ENCODE measurements at regions not wholly inside any gene's neighbourhood (a gene's known extent, or its start where the extent isn't known, plus 50 kb on each side); places are given as distances from the start of the nearest gene placed in this dataset.

GRCh38 chr22:49568751-49569285, 258.9 kb downstream of the BRD1 start:
- DNase-seq (ENCODE audit: low read depth in 3 of 3): no peak

GRCh38 chr22:49567899-49568750, 259.5 kb downstream of the BRD1 start:
- DNase-seq (ENCODE audit: low read depth in 3 of 3): no peak

- DNase-seq (ENCODE audit: low read depth in 3 of 3): no peak
These were observed 261.0 kb downstream of the BRD1 start for GRCh38 chr22:49566693-49567092.

- no peak for DNase-seq (ENCODE audit: low read depth in 3 of 3)
These were observed 261.5 kb downstream of the BRD1 start for GRCh38 chr22:49566141-49566541.

- no peak for DNase-seq (ENCODE audit: low read depth in 3 of 3)
These were observed 262.2 kb downstream of the BRD1 start for GRCh38 chr22:49565516-49565855.

GRCh38 chr22:49564666-49565515, 262.8 kb downstream of the BRD1 start:
- no peak for DNase-seq (ENCODE audit: low read depth in 3 of 3)

GRCh38 chr22:49564054-49564453, 263.6 kb downstream of the BRD1 start:
- no peak for DNase-seq (ENCODE audit: low read depth in 3 of 3)

- DNase-seq (ENCODE audit: low read depth in 3 of 3): no peak
These were observed 264.9 kb downstream of the BRD1 start for GRCh38 chr22:49562685-49563249.

- no peak for DNase-seq (ENCODE audit: low read depth in 3 of 3)
These were observed 265.7 kb downstream of the BRD1 start for GRCh38 chr22:49561976-49562375.

GRCh38 chr22:49561338-49561737, 266.3 kb downstream of the BRD1 start:
- no peak for DNase-seq (ENCODE audit: low read depth in 3 of 3)

GRCh38 chr22:49555526-49555925, 272.1 kb downstream of the BRD1 start:
- no peak for DNase-seq (ENCODE audit: low read depth in 3 of 3)

- DNase-seq (ENCODE audit: low read depth in 3 of 3): no peak
These were observed 272.9 kb downstream of the BRD1 start for GRCh38 chr22:49554741-49555140.

GRCh38 chr22:49554296-49554625, 273.4 kb downstream of the BRD1 start:
- DNase-seq (ENCODE audit: low read depth in 3 of 3): no peak

- no peak for DNase-seq (ENCODE audit: low read depth in 3 of 3)
These were observed 274.0 kb downstream of the BRD1 start for GRCh38 chr22:49553518-49554295.

- DNase-seq (ENCODE audit: low read depth in 3 of 3): no peak
These were observed 274.6 kb downstream of the BRD1 start for GRCh38 chr22:49553076-49553475.

GRCh38 chr22:49551897-49552614, 275.6 kb downstream of the BRD1 start:
- no peak for DNase-seq (ENCODE audit: low read depth in 3 of 3)

GRCh38 chr22:49551446-49551845, 276.2 kb downstream of the BRD1 start:
- DNase-seq (ENCODE audit: low read depth in 3 of 3): no peak

GRCh38 chr22:49550766-49551362, 276.8 kb downstream of the BRD1 start:
- DNase-seq (ENCODE audit: low read depth in 3 of 3): no peak

- no peak for DNase-seq (ENCODE audit: low read depth in 3 of 3)
These were observed 277.6 kb downstream of the BRD1 start for GRCh38 chr22:49550141-49550430.

GRCh38 chr22:49549256-49550140, 278.2 kb downstream of the BRD1 start:
- no peak for DNase-seq (ENCODE audit: low read depth in 3 of 3)
